ENCODE measurements at regions not wholly inside any gene's neighbourhood (a gene's known extent, or its start where the extent isn't known, plus 50 kb on each side); places are given as distances from the start of the nearest gene placed in this dataset.

GRCh38 chr16:66227766-66228530, 138.5 kb upstream of the CDH5 start:
- peak overlapping the region; percentile 70; the same call in 1 of the 2 replicates for H3K4ac ChIP-seq (ENCODE audit: low read depth, low read length)
- no peak overlapping the region for H2BK5ac ChIP-seq (ENCODE audit: low read depth, low read length, poor library complexity, severe bottlenecking)
- no peak overlapping the region; the same call in 1 of the 2 replicates for H3K18ac ChIP-seq (ENCODE audit: low read depth, low read length)
- no peak overlapping the region for H3K23ac ChIP-seq (ENCODE audit: low read depth, low read length)
- no peak overlapping the region for H3K4me2 ChIP-seq (ENCODE audit: low read depth, low read length)
- peaks cover 15% of the 10 kb centered on the region for H3K9me1 ChIP-seq (ENCODE audit: insufficient read depth, low read length)
- H4K91ac ChIP-seq (ENCODE audit: insufficient read depth, low read depth, low read length), result peak overlapping the region; percentile 10; the same call in 1 of the 2 replicates
- TF ChIP-seq FOS (IDR thresholded peaks at IDR 0.05; ENCODE audit: low read depth, low read length) (no peak), MXI1 (IDR thresholded peaks at IDR 0.05; ENCODE audit: borderline replicate concordance, low read depth, low read length) (no peak), RCOR1 (IDR thresholded peaks at IDR 0.05; ENCODE audit: insufficient replicate concordance, low read length) (no peak), MAZ (IDR thresholded peaks at IDR 0.05; ENCODE audit: borderline replicate concordance, low read depth, low read length) (no peak), POLR2A (IDR thresholded peaks at IDR 0.05; ENCODE audit: low read depth, low read length) (no peak)
- H3K9me3 ChIP-seq (ENCODE audit: control insufficient read depth, insufficient read depth, low read length), result no peaks in the 10 kb centered on the region
- DNase-seq, result no peak
- in situ Hi-C loops (cut with MboI; ENCODE audit: low sequenced_read_pairs), result no loop called here
- ChIA-PET CTCF (no interaction called here), POLR2A (ENCODE audit: unreplicated experiment) (no interaction called here)
- H3K27ac ChIP-seq (ENCODE audit: insufficient read depth, low read length), result no peak overlapping the region
- no peak overlapping the region for H3K56ac ChIP-seq (ENCODE audit: extremely low read depth, insufficient read depth, low read length)
- H2AFZ ChIP-seq (replicated peaks; ENCODE audit: low read length, poor library complexity), result no peak overlapping the region
- no peaks in the 10 kb centered on the region for H3K79me1 ChIP-seq (ENCODE audit: low read depth in 1 of 2, low read length in 2 of 2)
- no peak overlapping the region for H3K4me3 ChIP-seq (ENCODE audit: insufficient read depth, low read depth, low read length)
- no peak overlapping the region for H3K14ac ChIP-seq (replicated peaks; ENCODE audit: low read depth, low read length)
- no peak overlapping the region for H2AK9ac ChIP-seq (replicated peaks; ENCODE audit: low read depth, low read length, poor library complexity)
- peak overlapping the region; percentile 22; the same call in 1 of the 2 replicates for H2BK20ac ChIP-seq (ENCODE audit: low read depth, low read length)
- no peak overlapping the region for H2BK15ac ChIP-seq (ENCODE audit: low read depth, low read length)
- dilution Hi-C loops (cut with HindIII; ENCODE audit: low sequenced_read_pairs, unreplicated experiment), result no loop called here
- H3K36me3 ChIP-seq (ENCODE audit: control insufficient read depth, insufficient read depth, low read length), result no peaks in the 10 kb centered on the region
- no peak overlapping the region for H3K9ac ChIP-seq (ENCODE audit: low read depth, low read length)
- ATAC-seq (ENCODE audit: low read depth), result no peak
- no peak overlapping the region; the same call in 1 of the 2 replicates for H4K5ac ChIP-seq (ENCODE audit: low read depth, low read length)
- BruUV-seq (replicated peaks), result no TSS peak
- peak overlapping the region; percentile 46; the same call in 1 of the 2 replicates for H2BK120ac ChIP-seq (ENCODE audit: low read depth, low read length)
- peaks cover 10% of the 10 kb centered on the region; the same call in 1 of the 2 replicates for H3K4me1 ChIP-seq (ENCODE audit: control insufficient read depth, insufficient read depth, low read length)
- no peaks in the 10 kb centered on the region for H4K20me1 ChIP-seq (ENCODE audit: insufficient read depth, low read length)
- no CpG with 5 or more reads among the region's 8 CpGs for WGBS, 2 experiments (ENCODE audit: extremely low coverage in 2 of 2, insufficient read length in 1 of 2)
- intact Hi-C loops (cut with micrococcal nuclease), result no loop called here
- peak overlapping the region; percentile 11; the same call in 1 of the 2 replicates for H2AK5ac ChIP-seq (ENCODE audit: low read depth, low read length)
- peaks cover 14% of the 10 kb centered on the region for H3K27me3 ChIP-seq (ENCODE audit: control insufficient read depth, insufficient read depth, low read length)
- no peak overlapping the region for H4K8ac ChIP-seq (ENCODE audit: low read depth in 2 of 2, low read length in 2 of 2)
